ENCODE measurements at regions not wholly inside any gene's neighbourhood (a gene's known extent, or its start where the extent isn't known, plus 50 kb on each side); places are given as distances from the start of the nearest gene placed in this dataset.

DNA sequence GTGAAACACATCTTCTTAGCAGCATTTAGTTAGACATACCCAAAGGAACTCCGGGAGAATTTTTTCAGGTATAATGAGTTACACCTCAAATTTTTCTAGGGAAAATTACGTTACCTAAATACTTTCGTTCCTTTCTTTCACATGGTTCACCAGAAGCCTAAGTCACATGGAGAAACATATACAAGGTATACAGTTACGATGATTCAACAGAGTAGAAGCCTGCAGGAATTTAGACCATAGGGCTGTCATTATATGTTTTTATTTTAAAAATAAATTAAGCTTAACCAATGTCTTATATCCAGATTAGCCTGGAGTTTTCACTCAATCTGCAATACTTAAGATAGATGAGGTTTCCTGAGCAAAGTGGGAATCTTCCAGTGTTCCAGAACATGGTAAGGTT, 549.5 kb upstream of the JARID2 start:
- DNase-seq (ENCODE audit: low read depth), result no peak

DNA sequence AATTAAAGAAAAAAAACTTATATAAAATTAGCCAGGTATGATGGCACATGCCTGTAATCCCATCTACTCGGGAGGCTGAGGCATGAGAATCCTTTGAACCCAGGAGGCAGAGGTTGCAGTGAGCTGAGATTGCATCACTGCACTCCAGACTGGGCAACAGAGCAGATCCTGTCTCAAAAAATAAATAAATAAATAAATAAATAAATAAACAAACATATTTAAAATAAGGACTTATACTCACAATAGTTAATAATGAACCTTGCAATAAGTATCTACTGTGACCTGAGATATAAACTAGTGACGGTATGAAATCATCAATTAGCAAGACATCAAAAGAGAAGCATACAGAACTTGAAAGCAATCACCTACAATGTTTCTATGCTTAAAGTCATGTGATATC, 548.4 kb upstream of the JARID2 start:
- DNase-seq (ENCODE audit: low read depth), result no peak

DNA sequence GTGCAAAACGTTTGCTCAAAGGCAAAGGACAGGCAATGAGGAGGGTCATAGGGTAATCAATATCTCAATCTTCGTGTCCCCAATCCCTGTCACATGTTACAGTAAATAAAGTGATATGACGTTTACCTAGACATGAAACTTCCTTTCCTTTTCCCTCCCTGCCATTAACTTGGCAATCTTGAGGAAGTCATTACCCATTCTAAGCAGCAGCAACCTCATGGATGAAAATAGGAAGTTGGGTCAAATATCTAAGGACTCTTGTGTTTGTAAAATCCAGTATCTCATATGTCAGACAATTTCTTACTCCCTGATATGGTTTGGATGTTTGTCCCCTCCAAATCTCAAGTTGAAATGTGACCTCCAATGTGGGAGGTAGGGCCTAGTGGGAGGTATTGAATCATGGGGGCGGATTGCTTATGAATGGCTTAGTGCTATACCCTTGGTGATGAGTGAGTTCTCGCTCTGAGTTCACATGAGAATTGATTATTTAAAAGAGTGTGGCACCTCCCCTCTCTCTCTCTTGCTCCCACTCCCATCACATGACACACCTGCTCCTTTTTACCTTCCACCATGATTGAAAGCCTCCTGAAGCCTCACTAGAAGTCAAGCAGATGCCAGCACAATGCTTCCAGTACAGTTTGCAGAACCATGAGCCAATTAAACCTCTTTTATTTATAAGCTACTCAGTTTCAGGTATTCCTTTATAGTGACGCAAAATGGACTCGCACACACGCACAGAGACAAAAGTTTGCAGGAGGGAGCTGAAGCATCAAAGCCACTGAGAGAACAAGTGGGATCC, 545.9 kb upstream of the JARID2 start:
- DNase-seq (ENCODE audit: low read depth), result no peak

DNA sequence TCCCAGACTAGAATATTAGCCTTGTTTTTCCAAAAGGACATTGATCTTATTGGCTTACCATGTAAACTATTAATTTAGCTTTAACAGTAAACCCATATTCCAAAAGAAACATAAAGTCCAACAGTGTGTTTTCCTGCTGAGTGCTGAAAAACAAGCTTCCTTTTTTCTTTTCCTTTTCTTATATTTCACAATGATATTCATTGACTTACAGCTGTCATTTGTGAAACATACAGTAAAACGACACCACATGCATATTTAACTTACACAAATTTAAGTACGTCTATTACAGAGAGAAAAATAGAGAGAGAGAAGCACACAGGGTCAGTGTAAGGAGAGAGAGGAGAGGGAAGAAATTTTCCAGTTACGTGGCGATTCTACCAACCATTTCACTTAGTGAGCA, 543.9 kb upstream of the JARID2 start:
- DNase-seq (ENCODE audit: low read depth), result no peak

DNA sequence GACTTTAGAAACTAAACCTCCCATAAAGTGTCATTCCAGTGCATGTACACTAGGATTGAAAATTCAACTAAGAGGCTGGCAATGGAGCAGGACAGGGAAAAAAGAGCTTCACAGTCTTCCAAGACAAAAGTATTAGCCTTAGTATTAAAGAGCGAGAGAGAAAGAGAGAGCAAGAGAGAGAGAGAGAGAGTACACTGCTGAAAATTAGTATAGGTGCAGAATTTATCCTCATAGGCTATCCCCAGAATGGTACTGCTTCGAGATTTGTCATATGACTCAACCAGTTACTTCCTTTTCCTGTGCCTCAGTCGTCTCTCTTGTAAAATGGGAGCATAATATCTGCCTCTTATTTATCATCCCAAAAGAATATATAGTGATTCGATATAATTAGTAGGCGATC, 543.2 kb upstream of the JARID2 start:
- no peak for DNase-seq (ENCODE audit: low read depth)

DNA sequence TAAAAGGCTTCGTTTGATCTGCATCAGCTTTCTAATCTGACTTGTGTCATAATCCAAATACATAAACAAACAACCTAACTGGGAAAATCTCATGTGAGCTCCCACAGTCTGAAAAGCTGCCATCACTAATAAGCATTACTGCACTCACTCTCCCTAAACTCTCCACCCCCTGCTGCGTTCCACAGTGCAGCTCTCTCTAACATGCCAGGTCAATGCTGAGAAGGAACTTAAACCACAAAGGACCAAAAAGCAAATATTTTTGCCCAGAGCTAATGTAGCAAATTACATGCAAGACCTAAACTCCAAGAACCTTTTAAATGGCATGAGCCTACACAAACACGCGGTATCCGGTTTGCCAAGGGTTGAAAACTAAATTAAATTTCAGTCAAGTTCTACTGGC, 542.3 kb upstream of the JARID2 start:
- no peak for DNase-seq (ENCODE audit: low read depth)

DNA sequence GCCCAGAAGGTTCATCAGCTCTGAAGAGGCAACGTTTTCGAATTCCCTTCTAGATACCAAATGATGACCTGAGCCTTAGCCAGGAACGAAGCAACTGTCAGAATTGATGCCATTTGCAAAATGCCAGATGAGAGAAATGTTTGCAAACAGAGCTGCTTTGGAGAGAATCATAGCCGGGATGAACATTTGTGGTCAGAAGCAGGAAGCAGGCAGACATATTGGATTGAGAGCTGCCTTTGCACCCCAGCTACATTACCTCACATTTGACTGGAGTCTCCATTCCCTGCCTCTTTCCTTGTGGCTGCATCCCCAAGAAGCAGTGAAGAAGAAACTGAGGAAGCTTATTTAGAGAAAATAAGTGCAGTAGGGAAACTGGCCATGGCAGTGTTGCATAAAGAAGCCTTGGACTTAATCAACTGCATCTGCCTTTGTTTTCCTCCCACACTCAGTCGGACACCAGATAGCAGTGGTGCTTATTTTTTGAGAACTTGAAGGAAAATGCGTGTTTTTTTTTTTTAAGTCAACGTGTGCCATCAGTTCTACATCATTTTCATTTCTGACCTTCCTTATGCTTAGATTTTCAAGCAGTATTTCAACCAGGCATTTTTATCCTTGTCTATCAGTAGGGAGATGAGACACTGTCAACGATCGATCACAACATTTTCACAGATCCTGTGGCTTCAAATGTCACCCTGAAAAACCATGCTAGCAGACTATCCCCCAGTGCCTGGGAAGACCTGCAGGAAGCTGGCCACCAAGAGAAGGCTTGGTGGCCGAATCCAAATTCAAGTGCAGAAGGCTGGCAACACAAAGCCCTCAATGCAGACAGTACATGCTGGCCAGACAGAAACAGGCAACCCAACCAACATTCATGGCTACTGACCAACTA, 541.2 kb upstream of the JARID2 start:
- no peak for DNase-seq (ENCODE audit: low read depth)

DNA sequence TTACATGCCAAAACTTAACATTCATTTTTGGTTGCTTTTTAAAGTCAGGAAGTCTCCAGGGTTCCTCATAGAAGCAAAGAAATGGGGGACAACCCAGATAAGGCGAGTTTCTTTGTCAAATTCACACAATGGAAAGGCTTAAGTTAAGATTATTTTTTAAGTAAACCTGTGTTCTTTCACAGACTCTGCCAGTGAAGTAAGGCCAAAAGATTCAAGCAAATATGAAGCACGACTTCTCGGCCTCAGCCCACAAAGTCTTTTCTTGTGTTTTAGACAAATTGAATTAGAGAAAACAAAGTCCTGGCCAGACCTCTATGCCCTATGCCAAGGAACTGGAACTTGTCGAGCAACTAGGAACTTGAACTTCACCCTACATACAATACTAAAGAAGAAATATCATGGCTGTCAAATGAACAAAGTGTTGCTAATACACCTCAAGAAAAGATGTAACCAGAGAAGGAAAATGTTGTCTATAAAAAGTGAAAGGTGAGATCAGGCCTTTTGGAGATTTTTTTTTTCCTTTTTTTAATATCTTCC, 540.0 kb upstream of the JARID2 start:
- DNase-seq (ENCODE audit: low read depth), result no peak

DNA sequence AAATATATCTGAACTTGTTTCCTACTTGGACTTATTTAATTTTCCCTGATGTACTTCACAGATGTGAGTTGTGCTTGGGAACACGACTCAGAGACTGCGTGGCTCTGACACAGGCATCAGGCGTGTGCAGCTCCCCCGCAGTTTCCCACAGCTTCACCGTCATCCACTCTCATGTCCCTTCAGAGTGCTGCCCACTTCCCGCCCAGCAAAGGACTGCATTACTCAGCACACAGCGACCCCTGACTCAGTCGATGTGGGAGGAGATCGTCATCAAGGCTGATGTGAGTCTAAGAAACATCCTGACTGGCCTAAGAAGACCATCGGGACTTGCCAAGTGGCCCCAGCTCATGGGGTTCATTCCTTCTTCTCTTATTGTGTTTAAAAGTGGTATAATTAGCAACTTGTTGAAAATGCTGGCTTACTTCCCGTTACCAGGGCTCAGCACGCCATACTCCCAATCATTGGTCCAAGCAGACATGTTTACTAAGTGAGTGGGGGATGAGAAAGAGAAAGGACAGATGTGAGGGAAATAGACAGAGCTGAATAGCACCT, 539.4 kb upstream of the JARID2 start:
- DNase-seq (ENCODE audit: low read depth), result peak; percentile 92

DNA sequence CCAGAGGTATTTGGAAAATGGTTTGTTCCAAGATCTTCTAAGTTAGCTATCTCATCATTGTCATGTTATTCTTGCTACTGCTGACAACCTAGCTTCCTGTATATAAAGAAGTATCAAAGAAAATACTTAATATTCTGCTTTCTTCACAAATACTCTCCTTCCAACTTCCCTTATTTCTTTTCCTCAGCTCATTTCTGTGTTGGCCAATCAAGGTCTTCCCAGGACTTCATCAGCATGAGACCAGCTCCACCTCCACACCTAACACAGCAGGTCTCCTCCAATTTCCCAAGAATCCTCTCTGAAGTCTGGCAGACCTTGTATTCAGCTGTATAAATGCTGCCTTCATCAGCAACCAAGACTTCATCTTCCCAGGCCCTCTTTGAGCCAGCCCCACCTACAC, 538.6 kb upstream of the JARID2 start:
- no peak for DNase-seq (ENCODE audit: low read depth)

DNA sequence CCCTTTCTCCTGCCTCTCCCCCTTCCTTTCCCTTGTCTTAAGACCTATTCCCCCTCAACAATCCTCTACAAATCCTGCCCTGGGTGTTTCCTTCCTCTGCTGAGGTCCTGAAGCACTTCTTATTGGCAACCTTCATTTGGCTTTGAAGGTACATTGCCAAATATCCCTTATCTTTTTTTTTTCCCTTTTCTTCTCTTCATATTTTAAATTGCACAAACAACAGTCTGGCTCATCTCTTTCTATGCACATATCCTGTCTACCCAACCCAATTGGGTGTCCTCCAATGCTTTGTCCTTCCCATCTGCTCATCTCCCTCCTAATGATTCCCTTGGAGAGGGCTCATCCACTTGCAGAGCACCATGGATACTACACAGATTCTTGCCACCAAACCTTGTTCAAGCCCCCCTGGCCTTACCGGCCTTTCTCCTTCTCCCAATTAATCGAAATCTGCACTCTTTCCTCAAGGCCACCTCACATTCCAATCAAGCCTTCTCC, 537.9 kb upstream of the JARID2 start:
- DNase-seq (ENCODE audit: low read depth), result no peak

DNA sequence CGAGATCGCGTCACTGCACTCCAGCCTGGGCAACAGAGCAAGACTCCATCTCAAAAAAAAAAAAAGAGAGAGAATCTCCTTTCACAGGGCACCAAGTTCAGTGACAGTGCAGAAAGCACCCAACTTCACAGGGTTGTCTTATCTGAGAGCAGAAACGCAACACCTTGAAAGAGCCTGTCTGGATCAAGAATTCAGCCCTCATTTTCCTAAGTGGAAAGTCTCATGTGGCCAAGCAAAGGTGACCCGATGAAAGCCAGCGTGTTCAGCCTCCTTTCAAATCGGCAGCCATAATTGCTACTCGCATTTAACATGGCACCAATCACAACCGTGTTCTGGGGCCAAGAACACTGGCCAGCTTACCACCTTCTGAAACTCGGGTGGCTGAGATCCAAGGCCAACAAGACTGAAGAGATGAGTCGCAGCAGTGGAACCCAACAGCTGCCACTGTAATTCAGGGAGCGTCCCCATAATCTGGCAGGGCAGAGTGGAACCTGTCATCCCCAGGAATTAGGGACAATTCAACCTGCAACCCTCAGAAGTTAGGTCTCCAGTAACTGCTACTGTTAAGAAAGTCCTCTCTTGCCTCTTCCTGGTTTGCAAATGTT, 536.7 kb upstream of the JARID2 start:
- DNase-seq (ENCODE audit: low read depth), result no peak

DNA sequence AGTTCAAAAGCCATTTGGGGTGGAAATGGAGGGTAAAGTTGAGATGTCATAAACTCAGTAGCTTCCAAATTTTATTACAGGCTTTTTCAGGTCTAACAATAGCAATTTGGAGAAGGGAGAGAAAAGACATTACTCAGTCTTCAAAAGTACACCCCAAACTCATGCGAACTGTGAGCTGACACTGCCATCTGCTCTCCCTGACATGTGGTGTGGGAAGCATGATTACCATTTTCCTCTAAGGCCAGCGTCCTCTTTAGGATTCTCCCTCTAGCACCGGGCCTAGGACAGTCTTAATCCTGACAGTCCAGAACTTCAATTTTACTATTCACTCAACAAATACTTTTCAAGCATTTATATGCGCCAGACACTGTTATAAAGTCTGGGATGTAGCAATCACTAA, 536.0 kb upstream of the JARID2 start:
- DNase-seq (ENCODE audit: low read depth), result no peak

DNA sequence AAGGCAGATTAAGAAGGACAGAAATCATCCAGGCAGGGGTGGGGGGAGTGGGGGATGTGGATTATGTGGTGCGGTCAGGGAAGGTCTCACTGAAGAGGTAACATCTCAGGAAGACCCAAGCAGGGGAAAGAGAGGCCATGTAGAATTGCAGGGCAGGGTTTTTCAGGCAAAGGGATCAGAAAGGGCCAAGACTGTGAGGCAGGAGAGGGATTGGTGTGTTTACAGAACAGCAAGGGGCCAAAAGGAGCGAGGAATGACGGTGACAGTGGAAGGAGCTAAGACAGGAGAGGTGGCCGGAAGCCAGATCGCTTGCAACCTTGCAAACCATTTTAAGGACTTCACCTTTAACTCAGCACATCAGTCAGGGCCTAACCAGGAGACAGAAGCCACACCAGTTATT, 535.4 kb upstream of the JARID2 start:
- no peak for DNase-seq (ENCODE audit: low read depth)

DNA sequence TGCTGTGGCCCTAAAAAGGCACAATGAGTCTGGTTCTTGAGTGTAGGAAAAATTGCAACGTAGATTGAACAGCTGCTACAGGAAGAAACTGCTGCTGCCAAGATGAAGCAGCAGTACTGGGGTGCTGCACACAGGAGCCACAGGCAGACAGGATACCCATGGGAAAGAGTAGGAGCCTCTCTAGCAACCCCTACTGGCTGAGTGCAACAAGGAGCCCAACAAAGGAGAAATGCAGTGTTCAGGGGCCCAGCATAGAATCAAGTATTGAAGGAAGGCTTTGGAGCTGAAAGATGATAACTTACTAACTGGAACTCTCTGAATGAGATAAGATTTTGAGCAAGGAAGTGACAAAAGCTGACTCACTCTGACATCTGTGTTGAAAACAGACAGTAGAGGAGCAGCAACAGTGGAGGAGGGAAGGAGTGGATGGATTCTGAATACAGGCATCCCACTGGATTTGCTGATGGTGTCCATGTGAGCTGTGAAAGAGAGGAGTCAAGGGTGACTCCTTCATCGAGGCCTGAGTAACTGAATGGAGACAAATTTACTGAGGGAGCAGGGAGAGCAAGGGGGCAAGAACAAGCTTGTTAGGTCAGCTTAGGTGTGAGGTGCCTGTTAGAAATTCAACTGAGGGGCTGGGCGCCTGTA, 534.7 kb upstream of the JARID2 start:
- peak; percentile 62 for DNase-seq (ENCODE audit: low read depth)

DNA sequence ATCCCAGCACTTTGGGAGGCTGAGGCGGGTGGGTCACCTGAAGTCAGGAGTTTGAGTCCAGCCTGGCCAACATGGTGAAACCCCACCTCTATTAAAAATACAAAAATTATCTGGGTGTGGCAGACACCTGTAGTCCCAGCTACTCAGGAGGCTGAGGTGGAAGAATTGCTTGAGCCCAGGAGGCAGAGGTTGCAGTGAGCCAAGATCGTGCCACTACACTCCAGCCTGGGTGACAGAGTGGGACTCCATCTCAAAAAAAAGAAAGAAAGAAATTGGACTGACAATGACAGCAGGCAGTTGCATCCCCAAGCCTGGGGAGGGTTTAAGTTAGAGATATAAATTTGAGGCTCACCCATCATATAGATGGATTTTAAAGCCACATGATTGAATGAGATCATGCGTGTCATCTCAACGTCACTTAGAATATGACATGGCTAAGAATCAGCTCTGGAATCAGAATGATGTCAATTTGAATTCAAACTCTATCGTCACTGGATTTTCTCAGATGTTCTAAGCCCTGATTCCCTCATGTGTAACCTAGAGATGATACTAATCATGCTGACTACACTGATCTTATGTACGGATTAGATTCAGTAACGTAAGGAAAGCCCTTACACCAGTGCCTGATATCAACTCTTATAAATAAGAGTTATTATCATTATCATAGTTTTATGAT, 534.0 kb upstream of the JARID2 start:
- no peak for DNase-seq (ENCODE audit: low read depth)

DNA sequence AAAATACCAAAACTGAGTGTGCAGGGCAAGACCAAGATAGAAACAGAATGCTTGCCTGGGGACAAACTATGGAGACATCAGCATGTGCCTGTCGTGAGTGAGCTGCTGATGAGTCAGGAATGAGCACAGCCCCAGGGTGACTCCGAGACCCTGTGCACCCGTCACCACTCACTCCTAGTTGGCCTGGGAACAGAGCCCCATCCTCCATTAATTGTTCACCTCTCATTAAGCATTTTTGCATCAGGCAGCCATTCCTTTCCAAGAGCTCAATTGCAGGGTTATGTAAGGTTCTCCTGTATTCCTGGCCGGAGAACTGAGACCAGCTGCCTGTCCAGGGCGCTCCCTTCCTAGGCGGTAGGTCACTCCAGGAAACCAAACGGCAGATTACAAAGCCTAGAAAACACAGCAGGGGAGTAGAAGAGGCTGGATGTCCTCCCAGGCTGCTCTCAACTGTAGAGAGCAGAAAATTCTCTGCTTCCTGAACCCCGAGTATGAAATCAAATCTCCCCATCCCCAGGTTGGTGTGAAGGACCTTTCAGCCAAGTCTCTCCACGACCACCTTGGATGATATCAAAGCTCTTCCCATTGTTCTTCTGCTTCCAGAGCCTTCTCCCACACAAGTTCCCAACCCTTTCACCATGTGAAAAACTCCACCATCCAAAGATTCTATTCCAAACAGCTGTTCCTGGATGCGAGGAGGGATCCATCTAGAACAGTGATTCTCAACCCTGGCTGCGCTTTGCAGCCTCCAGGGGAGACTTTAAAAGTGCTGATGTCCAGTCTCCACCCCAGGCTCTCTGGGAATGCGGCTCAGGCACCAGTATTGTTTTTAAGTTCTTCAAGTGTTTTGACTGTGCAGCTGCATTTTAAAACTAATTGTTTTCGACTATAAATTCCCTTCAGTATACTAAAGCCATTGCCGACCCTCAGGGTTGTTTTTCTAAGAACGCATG, 532.6 kb upstream of the JARID2 start:
- DNase-seq (ENCODE audit: low read depth), result peak; percentile 96

DNA sequence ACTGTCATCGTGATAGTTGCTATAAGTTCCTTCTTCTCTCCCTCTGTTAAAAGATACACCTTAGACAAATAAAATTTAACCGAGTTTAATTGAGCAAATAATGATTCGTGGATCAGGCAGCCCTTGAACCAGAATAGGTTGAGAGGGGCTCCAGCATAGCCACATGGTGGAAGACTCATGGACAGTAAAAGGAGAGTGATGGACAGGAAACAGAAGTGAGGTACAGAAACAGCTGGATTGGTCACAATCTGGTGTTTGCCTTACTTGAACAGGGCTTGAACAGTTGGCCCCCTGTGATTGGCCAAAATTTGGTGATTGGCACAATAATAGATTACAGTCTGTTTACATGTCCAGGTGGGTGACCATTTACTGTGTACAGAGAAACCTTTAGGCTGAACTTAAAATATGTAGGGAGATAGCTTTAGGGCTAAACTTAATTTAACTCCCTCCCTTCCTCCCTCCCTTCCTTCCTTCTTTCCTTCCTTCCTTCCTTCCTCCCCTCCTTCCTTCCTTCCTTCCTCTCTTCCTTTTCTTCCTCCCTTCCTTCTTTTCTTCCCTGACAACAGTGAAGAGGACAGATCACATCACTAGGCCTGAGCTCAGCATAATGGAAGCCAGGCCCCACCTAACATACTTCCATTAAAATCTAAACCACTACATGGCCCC, 531.8 kb upstream of the JARID2 start:
- DNase-seq (ENCODE audit: low read depth), result no peak

DNA sequence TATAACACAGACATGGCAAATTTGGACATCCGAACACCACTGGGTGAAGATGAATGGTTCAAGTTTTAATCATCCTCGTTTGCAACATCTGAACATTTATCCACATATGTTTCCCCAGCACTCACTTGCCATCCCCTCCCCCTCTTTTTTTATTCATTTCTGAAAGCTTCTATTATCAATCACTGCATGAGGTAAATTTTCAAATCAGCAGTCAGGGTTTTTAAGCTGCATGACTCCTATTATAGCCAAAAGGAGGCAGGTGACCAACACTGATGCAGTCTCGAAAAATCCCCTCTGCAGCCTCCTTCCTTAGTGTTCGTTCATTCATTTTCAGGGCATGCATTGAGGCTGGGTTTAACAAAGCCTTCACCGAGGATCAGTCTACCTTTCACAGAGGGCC, 530.8 kb upstream of the JARID2 start:
- no peak for DNase-seq (ENCODE audit: low read depth)

All from GM04504 (cell line).